K562 (cell line): ENCODE measurements at regions not wholly inside any gene's neighbourhood (a gene's known extent, or its start where the extent isn't known, plus 50 kb on each side); places are given as distances from the start of the nearest gene placed in this dataset.

Experiments used
- ATAC-seq: fragments of 200-7000 bp; cut with Tn5 transposase; 3 replicates; pipeline ENCODE4 v1.9.1; 2020; ENCODE audit warnings: moderate library complexity
- BruUV-seq: library from RNA; stranded (reverse); fragments of 400-500 nt; replicated peaks from 2 replicates; lab custom pipeline; 2021; lab: Mats Ljungman, UMichigan
- CTCF ChIA-PET: fragments of 300-600 bp; formaldehyde crosslinking; extraction: SDS; loops from one replicate; lab custom pipeline; 2021; ENCODE audit warnings: low intra/inter-chr PET ratio; lab: Yijun Ruan, JAX
- POLR2A ChIA-PET: fragments of 300-600, 350-650 bp; sonication (Branson Sonifier 250); formaldehyde crosslinking; extraction: SDS; loops from one replicate; lab custom pipeline; 2021; ENCODE audit warnings: antibody characterized with exemption, inconsistent platforms; lab: Yijun Ruan, JAX
- DNase-seq, 4 experiments: peaks; one replicate each; pipeline versions ENCODE4 v3.0.0 to v3.0.0-alpha.2; 2011 to 2018; ENCODE audit warnings: low spot score in 3 of 4, mixed read lengths in 3 of 4; ENCODE audit errors: extremely low read depth in 1 of 4
- FAIRE-seq: peaks from 2 replicates; lab custom pipeline; 2011; peaks lifted over from hg19 to GRCh38; lab: Jason Lieb, UNC
- H2AFZ ChIP-seq: 2 replicates; pipeline ENCODE4 v1.6.0; 2011; ENCODE audit warnings: low read depth, low read length, control low read depth, inconsistent platforms
- H3K27ac ChIP-seq: fragments of 200-600 bp; 3 replicates; pipeline ENCODE4 v1.8.0; 2011; ENCODE audit warnings: low read depth, mild to moderate bottlenecking, control low read depth, inconsistent platforms, low read length, moderate library complexity, mixed read lengths; ENCODE audit errors: extremely low read depth
- H3K27me3 ChIP-seq, 2 experiments: fragments of 300-600 bp in 1 of 2; 2 replicates in 1 of 2; 3 replicates in 1 of 2; pipeline versions ENCODE4 v1.6.0 to v1.8.0; 2011; ENCODE audit warnings: inconsistent platforms in 2 of 2, low read length in 2 of 2, mild to moderate bottlenecking in 1 of 2, mixed read lengths in 1 of 2, moderate library complexity in 1 of 2; ENCODE audit not compliant: control insufficient read depth in 2 of 2, insufficient read depth in 2 of 2
- H3K36me3 ChIP-seq: fragments of 300-600 bp; 3 replicates; pipeline ENCODE4 v1.8.0; 2011; ENCODE audit warnings: mild to moderate bottlenecking, low read length, inconsistent platforms; ENCODE audit not compliant: control insufficient read depth, insufficient read depth
- H3K4me1 ChIP-seq, 2 experiments: fragments of 200-600 bp in 1 of 2; replicated peaks in 1 of 2; 2 replicates in 1 of 2; 3 replicates in 1 of 2; pipeline versions ENCODE4 v1.5.1 to v1.8.0; 2011; ENCODE audit warnings: inconsistent platforms in 2 of 2, low read length in 2 of 2, mild to moderate bottlenecking in 1 of 2, mixed read lengths in 1 of 2, moderate library complexity in 1 of 2; ENCODE audit not compliant: control insufficient read depth in 2 of 2, insufficient read depth in 2 of 2
- H3K4me2 ChIP-seq: 2 replicates; pipeline ENCODE4 v1.6.1; 2011; ENCODE audit warnings: low read length, control low read depth, inconsistent platforms, mixed read lengths; ENCODE audit not compliant: insufficient read depth
- H3K4me3 ChIP-seq: fragments of 200-600 bp; sonication (generic), shearing (Covaris generic); 2 replicates; pipeline ENCODE4 v1.5.1; 2016; ENCODE audit warnings: control low read depth, inconsistent platforms
- H3K79me2 ChIP-seq: fragments of 200-600 bp; 3 replicates; pipeline ENCODE4 v1.8.0; 2011; ENCODE audit warnings: low read length, inconsistent platforms; ENCODE audit not compliant: control insufficient read depth, insufficient read depth
- H3K9ac ChIP-seq, 2 experiments: 2 replicates each; pipeline versions ENCODE4 v1.6.0 to v1.6.1; 2011; ENCODE audit warnings: low read depth in 2 of 2, low read length in 2 of 2, control low read depth in 1 of 2, inconsistent platforms in 1 of 2, mild to moderate bottlenecking in 1 of 2, mixed read lengths in 1 of 2; ENCODE audit not compliant: insufficient read depth in 1 of 2
- H3K9me1 ChIP-seq: one replicate; pipeline ENCODE4 v1.6.0; 2011; ENCODE audit warnings: inconsistent platforms, mild to moderate bottlenecking, low read length, moderate library complexity; ENCODE audit not compliant: control insufficient read depth, insufficient read depth
- H3K9me3 ChIP-seq: replicated peaks from 2 replicates; pipeline ENCODE4 v1.5.1; 2011; ENCODE audit warnings: low read depth, low read length, inconsistent platforms; ENCODE audit not compliant: control insufficient read depth, insufficient read depth
- H4K20me1 ChIP-seq: replicated peaks from 2 replicates; pipeline ENCODE4 v1.6.1; 2011; ENCODE audit warnings: low read length, inconsistent platforms, mixed read lengths; ENCODE audit not compliant: control insufficient read depth, insufficient read depth
- ARID3B ChIP-seq: fragments of 250-450 bp; sonication (Bioruptor Pico); IDR thresholded peaks from 2 replicates; pipeline ENCODE4 v1.4.0; 2020; ENCODE audit warnings: borderline replicate concordance
- RB1 ChIP-seq: fragments of 450-650 bp; IDR thresholded peaks from 2 replicates; pipeline ENCODE4 v1.6.1; 2017; ENCODE audit warnings: low read depth, mild to moderate bottlenecking
- SREBF1 ChIP-seq: fragments of 150-350 bp; IDR thresholded peaks from 2 replicates; pipeline ENCODE4 v1.6.1; 2014; ENCODE audit warnings: antibody characterized with exemption, low read depth, low read length, borderline replicate concordance
- ZNF282 ChIP-seq: sonication (generic); formaldehyde crosslinking; IDR thresholded peaks from 2 replicates; pipeline ENCODE4 v1.8.1; 2023; ENCODE audit warnings: missing genetic modification reagents
- ZNF583 ChIP-seq: fragments of 250-450 bp; sonication (Bioruptor Pico); IDR thresholded peaks from 2 replicates; pipeline ENCODE4 v1.4.0; 2020
- WGBS: fragments of 100-300 bp; shearing (Covaris generic); methylation state at CpG from one replicate; pipeline ENCODE4 v1.1.6; 2016; ENCODE audit warnings: low coverage, mixed read lengths; ENCODE audit not compliant: insufficient coverage; ENCODE audit errors: missing lambda C conversion rate; 5-methylcytosine and 5-hydroxymethylcytosine counted together
- in situ Hi-C: fragments of 300-500 bp; cut with MboI; formaldehyde crosslinking; loops from 4 replicates; pipeline ENCODE4 v1.15.0; 2018; ENCODE audit warnings: inconsistent platforms, mixed read lengths
- intact Hi-C: fragments of 100-400 bp; cut with micrococcal nuclease; formaldehyde crosslinking; loops from 2 replicates; pipeline ENCODE4 v1.14.2; 2022

GRCh38 chr4:186901850-186902249, 178.2 kb upstream of the FAT1 start:
- no peak overlapping the region for H3K9ac ChIP-seq
- DNase-seq (no peak), FAIRE-seq (no peak), ATAC-seq (no peak)
- peaks cover 0 to 4% of the 10 kb centered on the region in 2 experiments; a peak in 1 of 5 replicates for H3K27me3 ChIP-seq
- TF ChIP-seq SREBF1 (no peak), ARID3B (no peak), RB1 (no peak), ZNF282 (CRISPR knock-in tag) (no peak), ZNF583 (CRISPR knock-in tag) (no peak)
- ChIA-PET CTCF (no interaction called here), POLR2A (interaction anchor here (1.3 kb wide), 1 partner anchor 9 kb away, joined by 3 read pairs; no protein-coding TSS in a partner anchor)
- intact Hi-C loops = loop anchor here (5.0 kb wide), 1 partner anchor 150 kb away; no protein-coding TSS in a partner anchor
- H3K4me2 ChIP-seq = no peak overlapping the region
- H2AFZ ChIP-seq = no peak overlapping the region
- no peaks in the 10 kb centered on the region for H3K36me3 ChIP-seq
- 46% methylated on average over 3 of the region's 3 CpGs for WGBS
- no peak overlapping the region for H3K4me3 ChIP-seq
- no peaks in the 10 kb centered on the region for H3K9me1 ChIP-seq
- H3K9me3 ChIP-seq = 0 out of 2 replicates have a peak, but pooled peaks cover 2% of the 10 kb centered on the region
- no peak overlapping the region for H3K27ac ChIP-seq
- H3K79me2 ChIP-seq = no peaks in the 10 kb centered on the region
- in situ Hi-C loops = no loop called here
- BruUV-seq = no TSS peak
- H3K4me1 ChIP-seq = peaks cover 5 to 12% of the 10 kb centered on the region in 2 experiments; a peak in 3 of 5 replicates
- H4K20me1 ChIP-seq = no peaks in the 10 kb centered on the region
